ENCODE measurements at regions not wholly inside any gene's neighbourhood (a gene's known extent, or its start where the extent isn't known, plus 50 kb on each side); places are given as distances from the start of the nearest gene placed in this dataset.

DNA sequence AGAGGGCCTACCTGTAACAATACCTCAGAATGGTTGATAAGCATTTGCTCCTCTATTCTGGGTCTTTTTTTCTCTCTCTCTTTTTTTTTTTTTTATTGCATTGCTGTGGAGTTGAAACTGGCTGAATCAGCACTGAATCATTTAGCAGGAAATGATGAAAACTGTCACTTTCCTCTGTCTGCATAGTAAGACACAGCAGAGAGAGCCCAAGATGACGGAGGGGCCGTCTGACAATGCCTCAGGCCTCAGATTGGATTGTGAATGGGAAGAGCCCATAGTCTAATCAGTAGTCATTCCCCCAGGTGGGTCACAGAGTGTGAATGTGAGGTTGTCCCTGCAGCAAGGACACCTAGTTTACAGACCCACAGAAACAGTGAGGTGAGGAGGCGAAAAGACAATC lies 193.2 kb upstream of the PLXNA2 start:
- Histone ChIP-seq H3K4me1 (no peaks in the 10 kb centered on the region), H3K4me3 (ENCODE audit: low read depth, low read length) (no peak overlapping the region), H3K36me3 (ENCODE audit: control insufficient read depth, insufficient read depth, low read length) (no peaks in the 10 kb centered on the region), H3K27me3 (replicated peaks; ENCODE audit: control insufficient read depth, insufficient read depth, low read length) (no peaks in the 10 kb centered on the region), H3K9me3 (no peaks in the 10 kb centered on the region)
- no peaks in the 10 kb centered on the region for H3K4me1 Mint-ChIP-seq (ENCODE audit: low read depth, unreplicated experiment)
- TF ChIP-seq, protein P1, sequence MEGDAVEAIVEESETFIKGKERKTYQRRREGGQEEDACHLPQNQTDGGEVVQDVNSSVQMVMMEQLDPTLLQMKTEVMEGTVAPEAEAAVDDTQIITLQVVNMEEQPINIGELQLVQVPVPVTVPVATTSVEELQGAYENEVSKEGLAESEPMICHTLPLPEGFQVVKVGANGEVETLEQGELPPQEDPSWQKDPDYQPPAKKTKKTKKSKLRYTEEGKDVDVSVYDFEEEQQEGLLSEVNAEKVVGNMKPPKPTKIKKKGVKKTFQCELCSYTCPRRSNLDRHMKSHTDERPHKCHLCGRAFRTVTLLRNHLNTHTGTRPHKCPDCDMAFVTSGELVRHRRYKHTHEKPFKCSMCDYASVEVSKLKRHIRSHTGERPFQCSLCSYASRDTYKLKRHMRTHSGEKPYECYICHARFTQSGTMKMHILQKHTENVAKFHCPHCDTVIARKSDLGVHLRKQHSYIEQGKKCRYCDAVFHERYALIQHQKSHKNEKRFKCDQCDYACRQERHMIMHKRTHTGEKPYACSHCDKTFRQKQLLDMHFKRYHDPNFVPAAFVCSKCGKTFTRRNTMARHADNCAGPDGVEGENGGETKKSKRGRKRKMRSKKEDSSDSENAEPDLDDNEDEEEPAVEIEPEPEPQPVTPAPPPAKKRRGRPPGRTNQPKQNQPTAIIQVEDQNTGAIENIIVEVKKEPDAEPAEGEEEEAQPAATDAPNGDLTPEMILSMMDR (IDR thresholded peaks at IDR 0.05; ENCODE audit: insufficient read depth in 1 of 2, low read depth in 1 of 2, low read length in 1 of 2, severe bottlenecking in 1 of 2, unreplicated experiment in 1 of 2) = no peak
- BruUV-seq (replicated peaks) = no TSS peak
- no peaks in the 10 kb centered on the region for H3K36me3 Mint-ChIP-seq (ENCODE audit: insufficient read depth, unreplicated experiment)
- no peak overlapping the region for H3K4me3 Mint-ChIP-seq (ENCODE audit: unreplicated experiment)
- peaks cover 3% of the 10 kb centered on the region for H3K9me3 Mint-ChIP-seq (ENCODE audit: unreplicated experiment)
- CTCF ChIA-PET = no interaction called here
- POLR2A ChIA-PET = no interaction called here
- H3K27ac Mint-ChIP-seq (ENCODE audit: unreplicated experiment) = no peak overlapping the region
- H3K27me3 Mint-ChIP-seq (ENCODE audit: insufficient read depth, unreplicated experiment) = peaks cover 4% of the 10 kb centered on the region
- no peak for DNase-seq
- intact Hi-C loops (cut with micrococcal nuclease; ENCODE audit: unreplicated experiment) = no loop called here

DNA sequence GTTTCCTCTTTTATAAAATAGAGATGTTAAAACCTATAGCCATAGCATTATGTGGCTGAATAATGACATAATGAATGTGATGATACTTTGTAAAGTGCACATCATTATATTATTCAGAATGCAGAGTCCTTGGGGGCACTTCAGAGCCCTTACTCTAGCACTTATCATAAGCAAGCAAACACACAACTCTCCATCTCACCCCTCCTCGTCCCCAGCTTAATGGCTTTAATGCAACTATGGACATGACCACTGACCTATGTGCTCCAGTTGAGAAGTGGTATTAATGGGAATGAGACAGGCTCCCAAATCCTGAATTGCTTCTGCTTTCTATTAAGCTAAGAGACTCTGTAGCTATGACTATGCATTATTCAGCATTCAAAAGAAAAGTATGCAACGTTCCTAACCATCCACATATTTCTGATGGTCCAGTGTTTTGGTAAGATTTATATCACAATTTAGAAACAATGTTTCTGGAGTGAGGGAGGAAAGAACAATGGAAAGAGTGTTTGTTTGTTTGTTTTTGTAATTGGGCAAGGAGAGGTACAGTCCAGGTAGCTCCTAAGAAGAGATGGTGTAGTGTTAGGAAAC lies 194.0 kb upstream of the PLXNA2 start:
- no peaks in the 10 kb centered on the region for H3K4me1 Mint-ChIP-seq (ENCODE audit: low read depth, unreplicated experiment)
- no peaks in the 10 kb centered on the region for H3K36me3 Mint-ChIP-seq (ENCODE audit: insufficient read depth, unreplicated experiment)
- POLR2A ChIA-PET = no interaction called here
- intact Hi-C loops (cut with micrococcal nuclease; ENCODE audit: unreplicated experiment) = no loop called here
- no peak overlapping the region for H3K27ac Mint-ChIP-seq (ENCODE audit: unreplicated experiment)
- TF ChIP-seq, protein P1 (IDR thresholded peaks at IDR 0.05; ENCODE audit: insufficient read depth in 1 of 2, low read depth in 1 of 2, low read length in 1 of 2, severe bottlenecking in 1 of 2, unreplicated experiment in 1 of 2) = no peak
- peaks cover 8% of the 10 kb centered on the region for H3K27me3 Mint-ChIP-seq (ENCODE audit: insufficient read depth, unreplicated experiment)
- H3K9me3 Mint-ChIP-seq (ENCODE audit: unreplicated experiment) = peaks cover 11% of the 10 kb centered on the region
- Histone ChIP-seq H3K4me1 (no peaks in the 10 kb centered on the region), H3K27me3 (replicated peaks; ENCODE audit: control insufficient read depth, insufficient read depth, low read length) (no peaks in the 10 kb centered on the region), H3K36me3 (ENCODE audit: control insufficient read depth, insufficient read depth, low read length) (no peaks in the 10 kb centered on the region), H3K9me3 (no peaks in the 10 kb centered on the region), H3K4me3 (ENCODE audit: low read depth, low read length) (no peak overlapping the region)
- H3K4me3 Mint-ChIP-seq (ENCODE audit: unreplicated experiment) = no peak overlapping the region
- CTCF ChIA-PET = no interaction called here
- no TSS peak for BruUV-seq (replicated peaks)
- no peak for DNase-seq

DNA sequence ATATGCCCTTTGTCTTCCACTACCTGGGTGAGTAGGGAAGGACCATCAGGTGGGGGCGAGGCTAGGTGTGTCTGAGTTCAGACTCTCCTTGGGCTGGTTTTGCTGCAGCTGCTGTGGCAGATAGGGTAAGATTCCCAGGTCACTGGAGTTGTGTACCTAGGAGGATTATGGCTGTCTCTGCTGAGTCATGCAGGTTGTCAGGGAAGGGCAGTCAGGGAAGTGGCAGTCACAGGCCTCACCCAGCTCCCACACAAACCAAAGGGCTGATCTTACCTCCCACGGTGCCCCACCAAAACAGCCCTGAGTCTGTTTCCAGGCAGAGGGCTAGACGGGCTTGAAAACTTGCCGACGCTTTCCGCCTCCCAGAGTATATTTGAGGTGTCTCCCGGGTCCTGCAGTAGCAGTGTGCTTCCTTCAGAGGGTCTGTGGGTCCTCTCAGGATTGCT lies 201.6 kb upstream of the PLXNA2 start:
- Histone ChIP-seq H3K4me1 (no peaks in the 10 kb centered on the region), H3K9me3 (no peaks in the 10 kb centered on the region), H3K4me3 (ENCODE audit: low read depth, low read length) (no peak overlapping the region), H3K27me3 (replicated peaks; ENCODE audit: control insufficient read depth, insufficient read depth, low read length) (no peaks in the 10 kb centered on the region), H3K36me3 (ENCODE audit: control insufficient read depth, insufficient read depth, low read length) (no peaks in the 10 kb centered on the region)
- POLR2A ChIA-PET = no interaction called here
- Mint-ChIP-seq H3K4me1 (ENCODE audit: low read depth, unreplicated experiment) (no peaks in the 10 kb centered on the region), H3K9me3 (ENCODE audit: unreplicated experiment) (peaks cover 26% of the 10 kb centered on the region), H3K4me3 (ENCODE audit: unreplicated experiment) (no peak overlapping the region), H3K36me3 (ENCODE audit: insufficient read depth, unreplicated experiment) (no peaks in the 10 kb centered on the region), H3K27ac (ENCODE audit: unreplicated experiment) (no peak overlapping the region), H3K27me3 (ENCODE audit: insufficient read depth, unreplicated experiment) (peaks cover 13% of the 10 kb centered on the region)
- intact Hi-C loops (cut with micrococcal nuclease; ENCODE audit: unreplicated experiment) = no loop called here
- DNase-seq = no peak
- no TSS peak for BruUV-seq (replicated peaks)
- TF ChIP-seq, protein P1 (IDR thresholded peaks at IDR 0.05; ENCODE audit: insufficient read depth in 1 of 2, low read depth in 1 of 2, low read length in 1 of 2, severe bottlenecking in 1 of 2, unreplicated experiment in 1 of 2) = no peak
- CTCF ChIA-PET = no interaction called here

Data from Caco-2 (cell line).